Gastrocnemius medialis (tissue), 4 donors: ENCODE measurements at regions not wholly inside any gene's neighbourhood (a gene's known extent, or its start where the extent isn't known, plus 50 kb on each side); places are given as distances from the start of the nearest gene placed in this dataset.

Experiments
- POLR2A ChIP-seq, 2 donors: fragments of 450-650 bp; IDR thresholded peaks; one replicate each; pipeline ENCODE4 v1.6.1; 2017; ENCODE audit warnings: antibody characterized with exemption in 2 of 2, mild to moderate bottlenecking in 2 of 2, moderate library complexity in 2 of 2
- TF ChIP-seq, protein P1 (sequence below), 5 experiments: fragments of 450-650 bp in 3 of 5; fragments of 200-600 bp in 2 of 5; sonication (generic) in 2 of 5; IDR thresholded peaks in 4 of 5; conservative IDR thresholded peaks in 1 of 5; 1 replicate in 4 of 5; 2 replicates in 1 of 5; pipeline ENCODE4 v1.5.1; 2016 to 2019; ENCODE audit warnings: antibody characterized with exemption in 5 of 5, mild to moderate bottlenecking in 3 of 5, moderate library complexity in 3 of 5

DNA sequence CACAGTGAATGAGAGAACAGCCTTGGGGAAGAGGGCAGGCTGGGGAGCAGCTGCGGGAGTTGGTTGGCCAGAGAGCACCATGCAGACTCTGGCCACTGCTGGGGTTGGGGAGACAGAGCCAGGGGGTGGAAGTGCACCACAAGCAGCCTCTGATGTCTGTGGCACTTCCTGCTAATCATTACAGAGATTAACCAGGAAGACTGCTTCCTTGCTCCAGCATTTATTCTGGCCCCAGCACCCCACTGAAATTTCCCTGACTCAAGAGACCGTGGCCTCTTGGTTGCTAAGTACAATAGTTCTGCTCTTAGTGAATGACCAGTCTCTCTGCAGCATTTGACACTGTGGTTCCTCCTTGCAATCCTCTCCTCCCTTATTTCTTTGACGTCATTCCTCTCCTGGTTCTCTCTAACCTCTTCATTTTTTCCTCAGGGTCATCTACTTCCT lies 266.2 kb upstream of the ROPN1 start:
- TF ChIP-seq, protein P1, sequence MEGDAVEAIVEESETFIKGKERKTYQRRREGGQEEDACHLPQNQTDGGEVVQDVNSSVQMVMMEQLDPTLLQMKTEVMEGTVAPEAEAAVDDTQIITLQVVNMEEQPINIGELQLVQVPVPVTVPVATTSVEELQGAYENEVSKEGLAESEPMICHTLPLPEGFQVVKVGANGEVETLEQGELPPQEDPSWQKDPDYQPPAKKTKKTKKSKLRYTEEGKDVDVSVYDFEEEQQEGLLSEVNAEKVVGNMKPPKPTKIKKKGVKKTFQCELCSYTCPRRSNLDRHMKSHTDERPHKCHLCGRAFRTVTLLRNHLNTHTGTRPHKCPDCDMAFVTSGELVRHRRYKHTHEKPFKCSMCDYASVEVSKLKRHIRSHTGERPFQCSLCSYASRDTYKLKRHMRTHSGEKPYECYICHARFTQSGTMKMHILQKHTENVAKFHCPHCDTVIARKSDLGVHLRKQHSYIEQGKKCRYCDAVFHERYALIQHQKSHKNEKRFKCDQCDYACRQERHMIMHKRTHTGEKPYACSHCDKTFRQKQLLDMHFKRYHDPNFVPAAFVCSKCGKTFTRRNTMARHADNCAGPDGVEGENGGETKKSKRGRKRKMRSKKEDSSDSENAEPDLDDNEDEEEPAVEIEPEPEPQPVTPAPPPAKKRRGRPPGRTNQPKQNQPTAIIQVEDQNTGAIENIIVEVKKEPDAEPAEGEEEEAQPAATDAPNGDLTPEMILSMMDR (IDR thresholded peaks at IDR 0.05 in 4 of 5, conservative IDR thresholded peaks at IDR 0.05 in 1 of 5) = no peak
- TF ChIP-seq POLR2A (IDR thresholded peaks at IDR 0.05) = no peak
